Parathyroid adenoma (tissue), 2 donors: ENCODE measurements at regions not wholly inside any gene's neighbourhood (a gene's known extent, or its start where the extent isn't known, plus 50 kb on each side); places are given as distances from the start of the nearest gene placed in this dataset.

Experiments used
- H2AFZ ChIP-seq: fragments of 300-600 bp; sonication (generic); one replicate; pipeline ENCODE4 v1.7.0; 2017; ENCODE audit warnings: antibody characterized with exemption, mild to moderate bottlenecking
- H3K27ac ChIP-seq: fragments of 300-600 bp; sonication (generic); one replicate; pipeline ENCODE4 v1.7.0; 2017
- H3K27me3 ChIP-seq: fragments of 300-600 bp; sonication (generic); one replicate; pipeline ENCODE4 v1.7.0; 2017; ENCODE audit warnings: low read length; ENCODE audit not compliant: control insufficient read depth, insufficient read depth
- H3K36me3 ChIP-seq: fragments of 300-600 bp; sonication (generic); one replicate; pipeline ENCODE4 v1.7.0; 2017; ENCODE audit warnings: low read length; ENCODE audit not compliant: control insufficient read depth, insufficient read depth
- H3K4me1 ChIP-seq: fragments of 300-600 bp; sonication (generic); one replicate; pipeline ENCODE4 v1.7.0; 2017; ENCODE audit warnings: control low read depth
- H3K4me2 ChIP-seq: fragments of 300-600 bp; sonication (generic); one replicate; pipeline ENCODE4 v1.7.0; 2017; ENCODE audit warnings: low read length
- H3K4me3 ChIP-seq: fragments of 300-600 bp; sonication (generic); one replicate; pipeline ENCODE4 v1.7.0; 2017; ENCODE audit warnings: low read depth, low read length
- H3K79me2 ChIP-seq: fragments of 300-600 bp; sonication (generic); one replicate; pipeline ENCODE4 v1.7.0; 2017; ENCODE audit warnings: control low read depth
- H3K9ac ChIP-seq: fragments of 300-600 bp; sonication (generic); one replicate; pipeline ENCODE4 v1.7.0; 2017; ENCODE audit warnings: mild to moderate bottlenecking
- H3K9me3 ChIP-seq: fragments of 300-600 bp; sonication (generic); one replicate; pipeline ENCODE4 v1.7.0; 2017; ENCODE audit warnings: low read length; ENCODE audit not compliant: control insufficient read depth
- TF ChIP-seq, protein P1 (sequence below): fragments of 300-600 bp; sonication (generic); IDR thresholded peaks from one replicate; pipeline ENCODE4 v1.7.0; 2017; ENCODE audit warnings: antibody characterized with exemption, mild to moderate bottlenecking
- donor health status: primary hyperparathyroidism.

GRCh38 chr13:106915146-106915545, 347.2 kb upstream of the ARGLU1 start:
- Histone ChIP-seq H3K79me2 (no peaks in the 10 kb centered on the region), H3K4me3 (no peak overlapping the region), H2AFZ (no peak overlapping the region), H3K27me3 (no peaks in the 10 kb centered on the region), H3K4me1 (no peaks in the 10 kb centered on the region), H3K9me3 (no peaks in the 10 kb centered on the region), H3K27ac (no peak overlapping the region), H3K4me2 (no peak overlapping the region), H3K36me3 (no peaks in the 10 kb centered on the region), H3K9ac (no peak overlapping the region)
- TF ChIP-seq, protein P1, sequence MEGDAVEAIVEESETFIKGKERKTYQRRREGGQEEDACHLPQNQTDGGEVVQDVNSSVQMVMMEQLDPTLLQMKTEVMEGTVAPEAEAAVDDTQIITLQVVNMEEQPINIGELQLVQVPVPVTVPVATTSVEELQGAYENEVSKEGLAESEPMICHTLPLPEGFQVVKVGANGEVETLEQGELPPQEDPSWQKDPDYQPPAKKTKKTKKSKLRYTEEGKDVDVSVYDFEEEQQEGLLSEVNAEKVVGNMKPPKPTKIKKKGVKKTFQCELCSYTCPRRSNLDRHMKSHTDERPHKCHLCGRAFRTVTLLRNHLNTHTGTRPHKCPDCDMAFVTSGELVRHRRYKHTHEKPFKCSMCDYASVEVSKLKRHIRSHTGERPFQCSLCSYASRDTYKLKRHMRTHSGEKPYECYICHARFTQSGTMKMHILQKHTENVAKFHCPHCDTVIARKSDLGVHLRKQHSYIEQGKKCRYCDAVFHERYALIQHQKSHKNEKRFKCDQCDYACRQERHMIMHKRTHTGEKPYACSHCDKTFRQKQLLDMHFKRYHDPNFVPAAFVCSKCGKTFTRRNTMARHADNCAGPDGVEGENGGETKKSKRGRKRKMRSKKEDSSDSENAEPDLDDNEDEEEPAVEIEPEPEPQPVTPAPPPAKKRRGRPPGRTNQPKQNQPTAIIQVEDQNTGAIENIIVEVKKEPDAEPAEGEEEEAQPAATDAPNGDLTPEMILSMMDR: no peak

DNA sequence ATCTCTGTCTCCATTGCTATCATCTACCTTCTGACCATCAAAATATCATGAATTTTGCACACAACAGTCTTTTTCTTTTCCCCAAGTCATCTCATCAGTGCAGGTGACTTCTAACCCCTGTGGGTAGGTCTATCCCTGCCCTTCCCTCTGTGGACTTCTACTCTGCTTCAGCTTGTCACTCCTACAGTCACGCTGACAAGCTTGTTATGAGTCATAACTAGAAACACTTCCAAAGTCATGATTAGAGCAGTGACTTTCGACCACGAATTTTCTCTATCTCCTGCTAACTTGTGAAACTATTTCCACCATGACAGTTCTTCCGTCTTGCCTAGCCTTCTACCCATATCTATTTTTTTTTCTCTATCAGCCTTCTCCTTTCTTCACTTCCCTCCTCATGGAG, 343.7 kb upstream of the ARGLU1 start:
- Histone ChIP-seq H3K36me3 (no peaks in the 10 kb centered on the region), H3K79me2 (no peaks in the 10 kb centered on the region), H2AFZ (no peak overlapping the region), H3K27me3 (no peaks in the 10 kb centered on the region), H3K9me3 (no peaks in the 10 kb centered on the region), H3K4me2 (no peak overlapping the region), H3K9ac (no peak overlapping the region), H3K4me1 (no peaks in the 10 kb centered on the region), H3K27ac (no peak overlapping the region), H3K4me3 (no peak overlapping the region)
- TF ChIP-seq, protein P1: no peak

GRCh38 chr13:106911020-106911419, 343.1 kb upstream of the ARGLU1 start:
- H3K4me2 ChIP-seq: no peak overlapping the region
- H3K4me3 ChIP-seq: no peak overlapping the region

DNA sequence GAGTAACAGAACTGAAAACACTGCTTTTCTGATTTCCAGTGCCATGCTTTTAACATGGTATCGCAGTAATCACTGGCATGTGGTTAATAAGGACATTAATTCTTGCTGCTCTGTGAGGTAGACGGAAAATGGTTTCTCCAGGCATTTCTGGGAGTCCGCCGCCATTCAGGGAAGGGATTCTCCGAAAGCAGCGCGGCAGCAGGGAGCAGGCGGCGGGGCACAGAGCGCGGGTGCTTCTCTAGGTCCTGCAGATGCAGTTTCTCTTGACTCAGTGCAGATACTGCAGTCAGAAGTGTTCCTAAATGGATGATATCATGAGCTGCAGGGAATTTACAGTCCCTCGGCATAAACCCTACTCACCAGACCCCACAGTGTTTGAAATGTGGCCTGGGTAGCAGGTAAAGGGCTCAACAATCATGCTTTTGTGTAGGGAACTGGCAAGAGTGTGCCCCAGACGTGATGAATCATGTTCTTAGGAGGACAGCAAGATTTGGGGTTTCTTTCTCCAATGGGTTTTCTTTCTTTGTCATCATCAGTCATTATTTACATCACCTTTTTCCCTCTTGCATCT, 338.6 kb upstream of the ARGLU1 start:
- Histone ChIP-seq H2AFZ (no peak overlapping the region), H3K27ac (no peak overlapping the region), H3K79me2 (no peaks in the 10 kb centered on the region), H3K9ac (no peak overlapping the region), H3K4me2 (no peak overlapping the region), H3K4me1 (no peaks in the 10 kb centered on the region), H3K27me3 (no peaks in the 10 kb centered on the region), H3K9me3 (no peaks in the 10 kb centered on the region), H3K36me3 (no peaks in the 10 kb centered on the region), H3K4me3 (no peak overlapping the region)
- TF ChIP-seq, protein P1: no peak

More at GRCh38 chr13:106911020-106911419, 343.1 kb upstream of the ARGLU1 start:
- Histone ChIP-seq H3K27me3 (no peaks in the 10 kb centered on the region), H3K9ac (no peak overlapping the region), H3K36me3 (no peaks in the 10 kb centered on the region), H3K27ac (no peak overlapping the region), H3K9me3 (no peaks in the 10 kb centered on the region), H3K4me1 (no peaks in the 10 kb centered on the region), H2AFZ (no peak overlapping the region), H3K79me2 (no peaks in the 10 kb centered on the region)
- TF ChIP-seq, protein P1: no peak
